ENCODE measurements at regions not wholly inside any gene's neighbourhood (a gene's known extent, or its start where the extent isn't known, plus 50 kb on each side); places are given as distances from the start of the nearest gene placed in this dataset.

GRCh38 chr10:44567471-44567870 is 182.6 kb upstream of the CXCL12 start:
- DNase-seq = no peak
- Histone ChIP-seq H3K36me3 (no peaks in the 10 kb centered on the region), H3K27ac (no peak overlapping the region), H3K4me1 (no peaks in the 10 kb centered on the region), H3K9me3 (no peaks in the 10 kb centered on the region), H3K4me3 (no peak overlapping the region), H3K27me3 (no peaks in the 10 kb centered on the region)
- intact Hi-C loops (cut with DNase I; ENCODE audit: low total_unique reads) = no loop called here
- TF ChIP-seq POLR2A (IDR thresholded peaks at IDR 0.05) = no peak
- no peak for TF ChIP-seq CTCF (IDR thresholded peaks at IDR 0.05)

- Histone ChIP-seq H3K4me3 (no peak overlapping the region), H3K27ac (peak overlapping the region in 1 of 2 donors; percentile 20), H3K4me1 (no peaks in the 10 kb centered on the region), H3K27me3 (no peaks in the 10 kb centered on the region), H3K36me3 (no peaks in the 10 kb centered on the region), H3K9me3 (no peaks in the 10 kb centered on the region)
- no peak for DNase-seq
- TF ChIP-seq POLR2A (IDR thresholded peaks at IDR 0.05) = no peak
- TF ChIP-seq CTCF (IDR thresholded peaks at IDR 0.05) = no peak
- intact Hi-C loops (cut with DNase I; ENCODE audit: low total_unique reads) = no loop called here
Measured at GRCh38 chr10:44569193-44570091, 184.5 kb upstream of the CXCL12 start.

GRCh38 chr10:44571701-44572100 is 186.8 kb upstream of the CXCL12 start:
- Histone ChIP-seq H3K9me3 (no peaks in the 10 kb centered on the region), H3K4me1 (no peaks in the 10 kb centered on the region), H3K36me3 (no peaks in the 10 kb centered on the region), H3K27ac (no peak overlapping the region), H3K4me3 (no peak overlapping the region), H3K27me3 (no peaks in the 10 kb centered on the region)
- no peak for DNase-seq
- TF ChIP-seq POLR2A (IDR thresholded peaks at IDR 0.05) = no peak
- intact Hi-C loops (cut with DNase I; ENCODE audit: low total_unique reads) = no loop called here

- DNase-seq = no peak
- no peaks in the 10 kb centered on the region for H3K27me3 ChIP-seq
- H3K9me3 ChIP-seq = no peaks in the 10 kb centered on the region
- no peak overlapping the region for H3K4me3 ChIP-seq
- no peaks in the 10 kb centered on the region for H3K36me3 ChIP-seq
- H3K27ac ChIP-seq = no peak overlapping the region
- intact Hi-C loops (cut with DNase I; ENCODE audit: low total_unique reads) = no loop called here
- no peaks in the 10 kb centered on the region for H3K4me1 ChIP-seq
- TF ChIP-seq CTCF (IDR thresholded peaks at IDR 0.05) (no peak), POLR2A (IDR thresholded peaks at IDR 0.05) (no peak)
Measured at GRCh38 chr10:44572146-44572545, 187.2 kb upstream of the CXCL12 start.

GRCh38 chr10:44573821-44574220 is 188.9 kb upstream of the CXCL12 start:
- Histone ChIP-seq H3K4me1 (no peaks in the 10 kb centered on the region), H3K4me3 (no peak overlapping the region), H3K27me3 (no peaks in the 10 kb centered on the region), H3K27ac (no peak overlapping the region), H3K36me3 (no peaks in the 10 kb centered on the region), H3K9me3 (no peaks in the 10 kb centered on the region)
- no peak for DNase-seq
- intact Hi-C loops (cut with DNase I; ENCODE audit: low total_unique reads) = no loop called here
- TF ChIP-seq CTCF (IDR thresholded peaks at IDR 0.05) (no peak), POLR2A (IDR thresholded peaks at IDR 0.05) (no peak)

Measured in uterus (tissue), 3 donors.